HepG2 (cell line): ENCODE measurements at regions not wholly inside any gene's neighbourhood (a gene's known extent, or its start where the extent isn't known, plus 50 kb on each side); places are given as distances from the start of the nearest gene placed in this dataset.

ENCODE experiments used
- ADNP ChIP-seq: sonication (generic); formaldehyde crosslinking; IDR thresholded peaks from 2 replicates; pipeline ENCODE4 v1.4.0; 2020; ENCODE audit warnings: missing genetic modification reagents
- IRF2 ChIP-seq: IDR thresholded peaks from 2 replicates; pipeline ENCODE4 v1.6.1; 2018; ENCODE audit warnings: missing genetic modification reagents, missing compliant biosample characterization
- NBN ChIP-seq: fragments of 450-650 bp; conservative IDR thresholded peaks from 2 replicates; pipeline ENCODE4 v1.6.1; 2017
- NR3C1 ChIP-seq: sonication (generic); formaldehyde crosslinking; IDR thresholded peaks from 2 replicates; pipeline ENCODE4 v1.4.0; 2020; ENCODE audit warnings: missing genetic modification reagents
- PCBP1 ChIP-seq: fragments of 200-400 bp; formaldehyde crosslinking; IDR thresholded peaks from 2 replicates; pipeline ENCODE4 v1.6.1; 2017; ENCODE audit warnings: mild to moderate bottlenecking, low read depth, low read length, borderline replicate concordance
- PHF20 ChIP-seq: sonication (generic); formaldehyde crosslinking; IDR thresholded peaks from 2 replicates; pipeline ENCODE4 v1.5.0; 2020; ENCODE audit warnings: mild to moderate bottlenecking, missing genetic modification reagents
- RBM39 ChIP-seq: fragments of 200-400 bp; formaldehyde crosslinking; IDR thresholded peaks from one replicate; pipeline ENCODE4 v1.6.1; 2018; ENCODE audit warnings: antibody characterized with exemption, mild to moderate bottlenecking, low read depth, low read length; ENCODE audit not compliant: poor library complexity, severe bottlenecking
- RXRB ChIP-seq: IDR thresholded peaks from 2 replicates; pipeline ENCODE4 v1.6.1; 2016; ENCODE audit warnings: borderline replicate concordance, missing genetic modification reagents, missing compliant biosample characterization
- ZNF549 ChIP-seq: sonication (generic); formaldehyde crosslinking; IDR thresholded peaks from 2 replicates; pipeline ENCODE4 v1.5.0; 2020; ENCODE audit warnings: missing genetic modification reagents
- TF ChIP-seq, protein P1 (sequence below): sonication (generic); formaldehyde crosslinking; IDR thresholded peaks from 2 replicates; pipeline ENCODE4 v1.5.0; 2020; ENCODE audit warnings: mild to moderate bottlenecking, missing genetic modification reagents, moderate library complexity
- TF ChIP-seq, protein P2 (sequence below): sonication (generic); formaldehyde crosslinking; IDR thresholded peaks from 2 replicates; pipeline ENCODE4 v1.8.1; 2022; ENCODE audit warnings: low read depth, mild to moderate bottlenecking, missing genetic modification reagents

DNA sequence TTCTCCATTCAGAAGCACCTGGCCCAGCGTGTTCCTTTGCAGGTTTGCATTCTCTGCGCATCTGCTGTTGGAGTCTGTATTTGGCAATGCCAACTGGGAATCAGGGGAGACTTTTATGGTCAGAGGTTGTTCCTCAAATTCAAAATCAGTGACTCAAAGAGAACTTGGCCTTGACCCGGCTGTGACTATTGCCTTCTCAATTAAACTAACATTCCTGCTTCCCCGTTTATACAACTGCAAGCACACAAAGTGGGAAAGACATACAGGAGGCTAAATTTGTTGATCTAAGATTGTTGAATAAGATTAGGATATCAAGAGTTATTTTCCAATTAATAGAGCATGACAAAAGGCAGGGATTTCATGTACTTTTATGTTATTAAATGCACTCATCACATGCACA, 402.4 kb upstream of the IRX2 start:
- TF ChIP-seq PHF20 (CRISPR knock-in tag), result no peak
- TF ChIP-seq, protein P1, sequence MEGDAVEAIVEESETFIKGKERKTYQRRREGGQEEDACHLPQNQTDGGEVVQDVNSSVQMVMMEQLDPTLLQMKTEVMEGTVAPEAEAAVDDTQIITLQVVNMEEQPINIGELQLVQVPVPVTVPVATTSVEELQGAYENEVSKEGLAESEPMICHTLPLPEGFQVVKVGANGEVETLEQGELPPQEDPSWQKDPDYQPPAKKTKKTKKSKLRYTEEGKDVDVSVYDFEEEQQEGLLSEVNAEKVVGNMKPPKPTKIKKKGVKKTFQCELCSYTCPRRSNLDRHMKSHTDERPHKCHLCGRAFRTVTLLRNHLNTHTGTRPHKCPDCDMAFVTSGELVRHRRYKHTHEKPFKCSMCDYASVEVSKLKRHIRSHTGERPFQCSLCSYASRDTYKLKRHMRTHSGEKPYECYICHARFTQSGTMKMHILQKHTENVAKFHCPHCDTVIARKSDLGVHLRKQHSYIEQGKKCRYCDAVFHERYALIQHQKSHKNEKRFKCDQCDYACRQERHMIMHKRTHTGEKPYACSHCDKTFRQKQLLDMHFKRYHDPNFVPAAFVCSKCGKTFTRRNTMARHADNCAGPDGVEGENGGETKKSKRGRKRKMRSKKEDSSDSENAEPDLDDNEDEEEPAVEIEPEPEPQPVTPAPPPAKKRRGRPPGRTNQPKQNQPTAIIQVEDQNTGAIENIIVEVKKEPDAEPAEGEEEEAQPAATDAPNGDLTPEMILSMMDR (CRISPR knock-in tag), result no peak
- no peak for TF ChIP-seq ADNP (CRISPR knock-in tag)
- no peak for TF ChIP-seq NBN
- TF ChIP-seq RXRB (CRISPR knock-in tag), result no peak
- TF ChIP-seq NR3C1 (CRISPR knock-in tag), result no peak
- no peak for TF ChIP-seq ZNF549 (CRISPR knock-in tag)
- TF ChIP-seq RBM39, result no peak
- TF ChIP-seq, protein P2, sequence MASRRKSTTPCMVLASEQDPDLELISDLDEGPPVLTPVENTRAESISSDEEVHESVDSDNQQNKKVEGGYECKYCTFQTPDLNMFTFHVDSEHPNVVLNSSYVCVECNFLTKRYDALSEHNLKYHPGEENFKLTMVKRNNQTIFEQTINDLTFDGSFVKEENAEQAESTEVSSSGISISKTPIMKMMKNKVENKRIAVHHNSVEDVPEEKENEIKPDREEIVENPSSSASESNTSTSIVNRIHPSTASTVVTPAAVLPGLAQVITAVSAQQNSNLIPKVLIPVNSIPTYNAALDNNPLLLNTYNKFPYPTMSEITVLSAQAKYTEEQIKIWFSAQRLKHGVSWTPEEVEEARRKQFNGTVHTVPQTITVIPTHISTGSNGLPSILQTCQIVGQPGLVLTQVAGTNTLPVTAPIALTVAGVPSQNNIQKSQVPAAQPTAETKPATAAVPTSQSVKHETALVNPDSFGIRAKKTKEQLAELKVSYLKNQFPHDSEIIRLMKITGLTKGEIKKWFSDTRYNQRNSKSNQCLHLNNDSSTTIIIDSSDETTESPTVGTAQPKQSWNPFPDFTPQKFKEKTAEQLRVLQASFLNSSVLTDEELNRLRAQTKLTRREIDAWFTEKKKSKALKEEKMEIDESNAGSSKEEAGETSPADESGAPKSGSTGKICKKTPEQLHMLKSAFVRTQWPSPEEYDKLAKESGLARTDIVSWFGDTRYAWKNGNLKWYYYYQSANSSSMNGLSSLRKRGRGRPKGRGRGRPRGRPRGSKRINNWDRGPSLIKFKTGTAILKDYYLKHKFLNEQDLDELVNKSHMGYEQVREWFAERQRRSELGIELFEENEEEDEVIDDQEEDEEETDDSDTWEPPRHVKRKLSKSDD (CRISPR knock-in tag), result no peak
- TF ChIP-seq IRF2 (CRISPR knock-in tag), result no peak
- no peak for TF ChIP-seq PCBP1
